T-helper 2 cell (primary cell): ENCODE measurements at regions not wholly inside any gene's neighbourhood (a gene's known extent, or its start where the extent isn't known, plus 50 kb on each side); places are given as distances from the start of the nearest gene placed in this dataset.
"Not testable (repeated sequence)": the region's sequence is repeated elsewhere in the genome, so short reads cannot be mapped to it uniquely, and the experiment has no call there.

Experiments used
- DNase-seq, 5 experiments: peaks; one replicate each; pipeline versions ENCODE4 v3.0.0 to v3.0.0-alpha.2; 2012 to 2022

DNA sequence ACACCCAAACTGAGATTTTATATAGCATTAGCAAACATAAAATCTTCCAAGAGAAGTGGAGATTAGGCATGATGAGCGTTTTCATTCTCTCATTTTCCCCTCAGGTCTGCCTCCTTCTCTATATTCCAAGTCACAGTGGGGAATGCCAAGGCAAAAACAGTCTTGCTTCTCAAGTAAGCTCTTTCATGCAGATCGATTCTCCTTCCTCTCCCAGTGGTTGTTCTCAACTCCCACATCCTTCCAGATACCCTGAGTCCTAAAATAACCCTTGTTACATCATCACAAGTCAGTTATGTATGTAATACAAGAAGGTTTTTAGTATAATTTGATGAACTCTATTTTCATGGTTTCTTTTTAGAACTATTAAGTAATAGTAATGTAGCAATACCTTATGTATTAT lies 150.6 kb downstream of the TXNL1 start:
- no peak for DNase-seq

DNA sequence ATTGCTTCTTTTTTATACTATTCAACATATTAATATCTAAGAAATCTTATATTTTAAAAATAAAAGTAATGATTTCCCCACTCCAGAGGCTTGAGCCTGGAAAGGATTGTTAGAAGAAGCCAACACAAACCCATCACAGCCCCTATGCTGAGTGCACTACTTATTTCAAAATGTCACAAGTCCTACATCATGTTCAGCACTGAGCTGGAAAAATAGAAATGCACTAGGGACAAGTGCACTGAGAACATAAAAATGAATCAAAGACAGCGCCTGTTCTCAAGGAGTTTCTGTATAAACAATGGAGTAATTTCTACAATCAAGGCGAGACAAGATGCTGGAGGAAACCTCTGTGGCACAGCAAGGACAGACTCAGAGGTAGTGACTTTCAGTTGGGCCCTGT lies 155.0 kb downstream of the TXNL1 start:
- DNase-seq = no peak

DNA sequence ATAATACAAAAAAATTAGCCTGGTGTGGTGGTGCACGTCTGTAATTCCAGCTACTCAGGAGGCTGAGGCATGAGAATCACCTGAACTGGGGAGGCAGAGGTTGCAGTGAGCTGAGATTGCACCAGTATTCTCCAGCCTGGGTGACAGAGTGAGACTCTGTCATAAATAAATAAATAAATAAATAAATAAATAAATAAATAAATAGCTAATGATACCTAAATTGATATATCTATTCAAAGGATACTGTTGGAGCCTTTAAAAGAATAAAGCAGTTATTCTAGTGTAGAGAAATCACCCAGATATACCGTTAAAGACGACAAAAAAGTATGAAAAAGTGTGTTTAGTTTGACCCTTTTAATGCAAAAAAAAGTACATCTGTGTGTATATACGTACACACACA lies 155.6 kb downstream of the TXNL1 start:
- DNase-seq = not testable (repeated sequence)

DNA sequence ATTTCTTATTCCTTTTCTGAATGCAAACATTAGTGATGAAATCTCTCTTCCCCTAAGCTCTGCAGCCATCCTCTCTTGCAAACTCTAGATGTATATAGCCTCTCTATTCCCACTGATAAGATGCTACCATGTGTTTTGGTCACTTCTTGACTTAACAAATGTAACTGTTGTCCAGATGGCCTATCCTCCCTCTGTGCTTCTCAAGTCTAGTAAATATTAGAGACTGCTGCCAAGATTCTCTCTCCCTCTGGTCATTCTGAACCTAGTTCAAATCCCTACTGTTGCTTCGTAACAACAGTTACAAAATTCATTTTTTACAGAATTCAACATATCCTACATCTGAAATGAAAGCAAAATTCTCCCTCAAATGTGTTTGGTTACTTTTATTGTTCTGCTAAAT lies 156.6 kb downstream of the TXNL1 start:
- no peak for DNase-seq

DNA sequence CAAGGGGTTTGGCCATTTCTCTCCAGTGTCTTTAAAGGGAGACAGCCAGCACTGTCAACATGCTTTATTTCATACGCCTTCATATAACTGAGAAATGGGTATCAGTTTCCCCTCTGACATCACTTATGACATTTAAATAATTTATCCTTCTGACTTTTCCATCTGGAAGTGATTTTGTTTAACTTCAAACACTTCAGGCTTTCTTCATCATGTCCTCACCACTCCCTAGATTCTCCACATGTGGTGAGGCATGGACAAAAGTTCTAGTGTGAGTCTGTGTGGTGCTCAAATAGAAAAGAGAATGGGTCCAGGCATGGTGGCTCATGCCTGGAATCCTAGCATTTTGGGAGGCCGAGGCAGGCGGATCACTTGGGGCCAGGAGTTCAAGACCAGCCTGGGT lies 158.6 kb downstream of the TXNL1 start:
- no peak for DNase-seq

DNA sequence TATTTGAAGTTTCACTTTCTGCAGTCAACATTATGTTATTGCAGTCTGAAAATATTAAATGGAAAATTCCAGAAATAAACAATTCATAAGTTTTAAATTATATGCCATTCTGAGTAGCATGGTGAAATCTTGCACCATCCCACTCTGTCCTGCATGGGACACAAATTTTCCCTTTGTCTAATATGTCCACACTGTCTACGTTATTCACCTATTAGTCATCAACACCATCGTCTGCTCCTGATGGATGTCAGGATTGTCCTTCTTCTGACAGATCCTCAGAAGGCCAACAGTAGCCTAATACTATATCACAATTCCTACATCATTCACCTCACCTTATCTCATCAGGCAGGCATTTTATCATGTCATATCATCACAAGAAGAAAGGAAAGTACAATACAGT lies 163.1 kb downstream of the TXNL1 start:
- DNase-seq = no peak

DNA sequence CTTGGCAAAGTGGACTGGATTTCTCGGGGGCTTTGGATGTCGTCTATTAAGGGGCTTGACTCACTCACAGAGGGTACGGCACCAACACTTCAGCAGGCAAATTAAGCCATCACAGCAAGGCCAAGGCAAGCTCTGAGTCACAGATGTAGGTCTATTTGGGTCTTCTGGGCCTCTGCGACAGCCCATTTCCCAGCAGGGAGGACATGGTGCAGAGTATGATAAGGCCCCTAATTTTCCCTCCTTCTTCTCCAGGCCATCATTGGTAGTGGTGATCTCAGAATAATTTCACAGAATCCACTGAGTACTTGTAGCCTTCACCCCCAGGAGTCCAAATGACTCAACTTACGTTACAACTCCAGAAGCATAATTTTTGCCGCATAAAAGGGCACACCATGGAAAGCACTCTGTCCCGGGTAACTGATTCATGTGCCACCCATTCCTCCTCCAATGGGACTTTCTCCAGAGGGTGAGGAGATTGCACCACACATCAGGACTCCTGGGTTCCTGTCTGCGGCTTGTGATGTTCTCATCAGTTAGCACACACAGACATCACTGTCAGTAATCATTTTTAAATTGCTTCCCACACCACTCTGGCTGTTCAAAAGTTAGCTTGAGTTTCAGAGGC lies 164.9 kb downstream of the TXNL1 start:
- no peak for DNase-seq

DNA sequence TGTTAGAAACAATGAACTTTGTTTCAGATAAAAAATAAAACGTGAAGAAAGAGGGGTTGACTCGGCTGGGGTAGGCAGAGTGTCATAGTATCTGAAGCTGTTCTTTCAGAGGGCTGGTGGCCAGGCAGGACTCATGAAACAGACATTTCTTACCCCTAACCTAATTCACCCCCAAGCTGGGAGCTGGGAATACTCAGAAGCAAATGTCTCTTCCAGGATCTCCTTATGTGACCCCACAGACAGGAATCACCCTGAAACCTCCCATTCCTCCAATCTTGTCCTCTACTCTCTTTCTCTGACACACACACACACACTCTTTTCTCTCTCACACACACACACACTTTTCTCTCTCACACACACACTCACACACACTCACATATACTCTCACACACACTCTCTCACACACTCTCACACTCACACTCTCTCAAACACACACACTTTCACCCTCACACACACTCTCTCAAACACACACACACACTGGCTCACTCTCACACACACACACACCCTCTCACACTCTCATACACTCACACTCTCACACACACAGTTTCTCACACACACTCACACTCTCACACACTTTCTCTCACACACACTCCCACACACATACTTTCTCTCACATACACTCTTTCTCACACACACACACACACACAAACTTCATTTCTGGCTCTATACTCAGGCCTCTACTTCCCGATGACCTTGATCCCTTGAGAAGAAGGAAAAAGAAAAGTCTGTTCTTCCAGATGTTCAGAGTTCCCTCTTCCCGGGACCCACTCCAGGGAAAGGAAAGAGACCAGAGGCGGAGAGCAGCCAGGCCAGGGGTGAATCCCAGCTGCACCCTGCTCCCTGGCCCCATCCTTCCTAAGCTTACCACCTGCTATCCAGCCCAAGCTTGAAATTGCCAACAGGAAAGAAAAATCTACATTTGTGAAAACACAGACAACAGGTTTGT lies 167.7 kb downstream of the TXNL1 start:
- DNase-seq = no peak

DNA sequence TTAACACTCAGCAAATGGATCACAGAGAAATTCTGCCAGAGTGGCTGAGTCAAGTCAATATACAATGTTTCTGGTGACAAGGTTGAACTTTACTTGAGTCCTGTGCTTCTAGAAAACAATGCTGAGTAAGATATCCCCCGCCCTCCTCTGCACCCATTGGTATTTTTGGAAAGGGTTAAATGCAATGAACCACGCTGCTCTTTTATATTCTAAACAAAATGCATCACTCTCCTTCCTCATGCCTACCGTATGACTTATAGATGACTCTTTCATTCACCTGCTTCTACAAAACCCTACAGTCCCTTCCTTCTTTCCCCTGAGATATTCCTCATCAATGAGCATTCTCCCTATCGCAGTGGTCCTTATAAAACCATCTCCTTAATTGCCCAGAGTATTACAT lies 168.8 kb downstream of the TXNL1 start:
- DNase-seq = no peak

DNA sequence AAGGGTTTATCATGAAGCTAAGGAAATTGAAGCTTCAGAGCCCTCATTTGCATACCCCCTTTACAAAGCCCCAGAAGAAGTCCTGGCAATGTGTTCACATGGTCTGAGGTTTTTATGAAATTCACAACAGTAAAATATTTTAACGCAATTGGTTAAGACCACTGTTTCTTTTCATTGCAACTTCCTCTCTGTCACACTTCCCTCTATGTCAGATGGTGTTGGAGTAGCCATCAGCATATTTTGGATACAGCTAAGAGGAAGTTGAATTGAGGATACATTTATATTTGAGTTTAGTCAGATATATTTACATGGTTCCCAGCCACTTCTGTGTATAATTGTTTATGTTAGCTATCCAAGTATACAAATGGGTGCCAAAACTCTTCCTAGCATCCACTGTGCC lies 170.0 kb downstream of the TXNL1 start:
- DNase-seq = no peak

DNA sequence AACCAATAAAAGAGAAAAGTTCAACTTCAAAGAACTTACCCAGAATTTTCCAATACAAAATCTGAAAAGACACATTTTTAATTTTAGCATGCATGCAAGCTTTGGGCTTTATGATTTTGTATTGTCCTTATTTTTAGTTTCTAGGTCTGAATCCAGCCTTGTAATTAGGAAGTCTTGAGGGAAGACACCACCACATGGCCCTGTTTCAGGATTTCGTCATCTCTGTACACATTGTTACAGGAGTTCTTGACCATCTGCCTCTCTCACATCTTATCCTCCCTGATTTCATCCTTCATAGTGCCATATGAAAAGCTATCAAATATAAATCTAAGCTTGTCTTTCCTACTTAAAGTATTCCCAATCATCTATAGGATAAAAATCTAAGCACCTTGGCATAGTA lies 176.1 kb downstream of the TXNL1 start:
- no peak for DNase-seq

DNA sequence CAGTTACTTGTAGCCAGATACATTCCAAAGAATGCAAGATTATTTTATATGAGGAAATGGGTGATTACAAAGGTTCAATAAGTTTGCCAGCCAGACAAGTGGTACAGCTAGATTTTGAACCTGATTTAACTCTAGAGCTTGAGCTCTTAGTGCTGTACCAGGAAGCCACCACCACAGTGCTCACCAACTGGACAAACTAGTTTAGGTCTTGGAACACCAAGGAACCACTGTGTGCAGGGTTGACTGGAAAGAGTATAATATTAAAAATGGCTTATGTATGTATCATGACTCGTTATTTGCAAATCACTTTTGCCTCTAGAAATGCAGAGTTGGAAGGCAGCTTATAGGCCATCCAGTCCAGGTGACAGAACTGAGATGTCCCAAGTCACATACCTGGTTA lies 177.2 kb downstream of the TXNL1 start:
- no peak for DNase-seq

DNA sequence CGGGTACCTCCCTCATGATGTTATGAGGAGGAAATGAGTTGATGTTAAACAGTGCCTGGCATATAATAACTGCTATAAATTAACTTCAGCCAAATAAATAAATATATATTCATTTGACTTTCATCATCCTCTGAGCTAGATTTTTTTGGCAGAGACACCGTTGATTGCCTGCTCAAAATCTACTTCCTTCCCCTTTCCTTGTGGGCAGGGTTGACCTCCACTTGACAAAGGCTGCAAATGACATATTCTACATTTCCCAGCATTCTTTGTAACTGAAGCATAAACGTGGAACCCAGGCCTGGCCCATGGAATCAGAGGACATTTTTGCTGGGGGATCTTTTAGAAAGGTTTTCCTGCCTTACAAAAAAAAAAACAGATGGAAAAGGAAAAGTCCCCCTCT lies 177.8 kb downstream of the TXNL1 start:
- DNase-seq = no peak

DNA sequence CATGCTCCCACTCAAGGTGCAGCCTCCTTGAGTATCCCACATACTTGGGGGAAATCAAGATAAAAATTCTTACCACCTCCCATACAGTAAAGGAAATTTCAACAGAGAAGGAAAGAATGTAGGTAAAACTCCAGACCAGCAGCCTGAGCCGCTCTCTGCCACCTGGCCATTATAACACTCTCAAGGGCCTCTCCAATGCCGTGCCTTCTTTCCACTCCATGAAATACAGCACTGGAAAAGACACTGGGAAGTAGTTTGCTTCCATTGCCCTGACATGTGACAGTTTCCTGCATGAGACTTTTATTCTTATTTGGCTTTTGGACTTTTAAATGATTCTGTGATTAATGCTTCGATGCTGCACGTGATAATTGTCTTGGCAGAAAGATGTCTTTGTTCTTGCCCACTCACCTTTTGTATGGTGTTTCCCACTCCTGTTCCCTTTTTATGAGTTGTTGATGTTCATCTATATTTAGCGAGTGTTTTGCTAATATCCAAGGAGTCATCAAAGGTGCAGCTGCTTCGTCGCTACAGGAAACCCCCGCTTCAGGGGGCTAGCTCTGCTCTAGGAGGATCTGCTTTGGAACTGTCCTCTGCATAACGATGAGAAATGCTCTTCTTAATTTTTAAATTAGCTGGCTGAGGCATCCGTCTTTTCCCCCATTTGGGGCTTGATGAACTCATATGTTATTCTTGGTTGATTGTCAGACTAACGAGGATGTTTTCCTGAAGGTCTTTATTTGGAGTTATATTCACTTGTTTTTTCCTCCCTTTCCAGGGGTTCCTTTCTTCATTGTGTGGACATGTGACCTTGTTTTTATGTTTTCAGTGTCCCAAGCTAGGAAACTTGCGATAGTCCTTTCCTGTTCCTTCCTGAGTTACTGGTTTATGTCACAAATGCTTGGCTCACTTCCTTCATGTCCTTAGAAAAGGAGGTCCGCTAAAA lies 179.4 kb downstream of the TXNL1 start:
- no peak for DNase-seq

DNA sequence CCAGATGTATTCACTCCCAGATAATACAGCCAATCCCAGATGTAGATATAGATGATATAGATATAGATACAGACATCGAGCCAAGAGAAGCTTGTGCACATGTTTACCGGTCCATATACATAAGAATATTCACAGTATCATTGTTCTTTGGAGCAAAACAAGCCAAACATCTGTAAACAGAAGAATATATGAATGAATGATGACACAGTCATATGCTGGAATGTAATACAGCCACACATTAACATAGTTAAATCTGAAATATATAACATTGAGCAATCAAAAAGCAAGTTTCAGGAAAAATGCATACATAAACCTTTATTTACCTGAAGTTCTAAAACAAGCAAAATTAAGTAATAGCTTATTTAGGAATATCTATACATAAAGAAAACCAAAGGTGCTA lies 182.5 kb downstream of the TXNL1 start:
- no peak for DNase-seq

DNA sequence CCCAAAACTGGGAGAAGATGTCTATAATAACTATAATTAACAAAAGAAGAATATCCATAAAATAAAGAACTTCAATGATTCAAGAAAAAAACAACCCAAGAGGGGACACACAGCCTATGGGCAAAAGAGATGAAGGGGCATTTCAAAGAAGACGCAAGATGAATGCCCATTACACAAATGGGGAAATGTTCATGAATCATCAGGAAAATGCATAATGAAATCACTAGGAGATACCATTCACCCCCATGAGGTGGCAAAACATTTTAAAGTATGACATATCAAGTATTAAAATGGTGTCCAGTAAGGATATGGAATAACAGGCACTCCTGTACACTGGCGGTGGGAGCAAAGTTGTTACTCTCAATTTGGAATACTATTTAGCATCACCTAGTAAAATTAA lies 183.3 kb downstream of the TXNL1 start:
- DNase-seq = no peak

DNA sequence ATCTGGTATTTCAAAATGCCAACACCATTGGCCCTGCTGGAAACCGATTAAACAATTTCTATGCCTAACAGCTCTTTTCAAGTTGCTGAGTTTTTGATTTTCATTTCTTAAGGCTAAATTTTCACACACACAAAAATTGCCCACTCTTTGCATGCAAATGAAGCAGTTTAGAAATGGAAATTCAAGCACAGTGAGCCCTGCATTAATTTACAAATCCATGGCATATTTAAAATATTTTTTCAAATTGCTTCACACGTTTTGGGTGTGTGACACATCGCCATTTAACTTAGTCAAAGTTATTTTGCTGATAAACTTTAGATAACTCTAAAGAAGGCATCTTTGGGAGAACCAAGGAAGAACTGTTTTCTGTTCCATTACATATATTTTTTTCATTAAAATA lies 184.8 kb downstream of the TXNL1 start:
- DNase-seq = no peak

DNA sequence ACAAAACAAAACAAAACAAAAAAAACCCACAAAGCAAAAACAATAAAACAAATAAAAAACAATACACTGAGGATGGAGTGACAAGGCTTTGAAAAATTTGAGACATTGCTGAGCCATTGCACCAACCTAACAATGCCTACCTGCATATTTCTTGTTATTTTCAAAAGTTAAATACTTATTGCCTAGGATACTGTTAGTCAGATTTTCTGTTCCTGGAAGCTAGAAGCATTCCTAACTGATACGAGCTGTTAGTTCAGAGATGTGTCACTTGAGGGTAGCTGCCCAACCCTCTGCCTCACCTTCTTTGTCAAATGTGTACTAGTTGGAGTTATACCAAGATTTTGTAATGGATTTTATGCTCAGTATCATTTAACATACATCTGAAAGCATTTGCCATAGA lies 187.2 kb downstream of the TXNL1 start:
- no peak for DNase-seq

DNA sequence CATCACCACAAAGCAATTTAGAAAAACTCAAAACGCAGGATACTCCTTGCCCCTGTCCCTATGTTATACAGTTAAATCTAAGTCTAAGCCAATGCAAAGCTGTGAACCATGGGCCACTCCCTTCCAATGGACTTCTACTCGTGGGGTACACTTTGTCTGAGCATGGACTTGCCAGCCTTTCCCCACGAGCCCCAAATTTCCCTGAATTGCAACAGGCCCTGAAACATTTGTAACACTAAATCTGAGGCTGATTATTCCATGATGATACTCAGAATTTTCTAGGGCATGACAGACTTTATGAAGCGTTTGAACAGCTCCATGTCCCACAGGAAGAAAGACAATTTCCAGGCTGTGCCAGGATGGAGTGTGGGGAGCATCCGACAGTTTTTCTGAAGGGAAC lies 189.6 kb downstream of the TXNL1 start:
- no peak for DNase-seq

DNA sequence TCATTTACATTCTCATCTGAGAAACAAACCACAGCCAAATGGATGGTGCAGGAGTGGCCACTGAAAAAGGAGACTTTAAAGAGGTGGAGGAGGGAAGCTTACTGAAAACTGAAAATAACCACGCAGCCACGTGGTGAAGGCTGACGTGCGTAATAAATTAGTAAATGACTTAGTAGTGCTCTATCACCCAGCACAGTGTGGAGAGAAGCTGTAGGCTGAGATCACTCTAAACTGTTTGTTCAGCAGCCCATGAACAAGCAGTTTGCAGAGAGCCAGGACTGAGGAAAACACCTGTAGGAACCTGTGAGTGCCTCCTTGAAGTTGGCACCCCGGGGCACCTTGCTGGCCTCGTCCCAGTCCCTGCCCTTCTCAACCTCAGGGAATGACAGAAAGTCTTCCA lies 193.0 kb downstream of the TXNL1 start:
- no peak for DNase-seq

DNA sequence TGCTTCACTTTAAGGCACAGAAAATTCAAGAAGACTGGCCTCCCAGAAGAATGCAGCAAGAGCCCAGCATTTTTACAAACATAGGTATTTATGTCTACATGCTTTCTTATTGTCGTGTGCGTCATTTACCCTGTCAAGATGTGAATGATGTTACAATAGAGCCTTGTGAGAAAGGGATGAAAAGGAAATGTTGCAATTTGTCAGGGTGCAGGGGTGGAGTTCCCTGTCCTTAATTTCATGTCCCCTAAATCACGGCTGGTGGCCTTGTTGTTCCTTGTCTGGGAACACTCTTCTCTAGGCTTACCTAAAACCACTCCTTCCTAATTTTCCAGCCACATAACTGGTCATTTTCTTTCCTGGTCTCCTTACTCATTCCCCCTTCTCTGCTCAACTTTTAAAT lies 194.2 kb downstream of the TXNL1 start:
- DNase-seq = no peak

DNA sequence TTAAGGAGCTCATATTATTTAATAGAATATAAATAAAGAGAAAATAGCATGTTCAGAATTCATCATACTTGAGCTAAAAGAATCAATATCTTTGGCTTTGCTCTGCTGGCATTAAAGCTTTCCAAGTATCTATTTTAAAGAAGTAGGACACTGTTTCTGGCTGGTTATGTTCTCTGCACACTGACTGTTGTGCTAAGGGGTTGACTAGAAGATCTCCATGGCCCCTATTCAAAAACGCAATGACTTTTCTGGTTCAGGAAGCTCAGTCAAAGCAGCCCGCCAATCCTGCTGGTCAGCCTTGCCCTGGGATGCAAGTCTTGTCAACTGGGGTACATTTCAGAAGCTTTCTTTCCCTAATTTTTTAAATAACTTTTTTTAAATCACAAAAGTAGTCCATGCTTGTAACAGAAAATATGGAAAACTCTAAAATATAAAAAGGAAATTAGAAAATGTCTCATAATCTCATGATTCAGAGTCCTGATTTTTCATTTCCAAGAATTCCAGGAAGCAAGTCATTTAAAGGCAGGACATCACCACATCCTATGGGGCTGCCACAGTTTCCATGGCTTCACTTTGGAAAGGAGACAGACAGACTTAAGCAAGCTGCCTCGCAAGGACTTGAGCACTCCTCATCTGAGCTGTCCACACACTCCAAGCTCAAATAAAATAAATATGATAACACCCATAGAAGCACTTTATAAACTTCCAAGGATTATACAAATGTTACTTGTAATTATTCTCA lies 195.1 kb downstream of the TXNL1 start:
- no peak for DNase-seq

DNA sequence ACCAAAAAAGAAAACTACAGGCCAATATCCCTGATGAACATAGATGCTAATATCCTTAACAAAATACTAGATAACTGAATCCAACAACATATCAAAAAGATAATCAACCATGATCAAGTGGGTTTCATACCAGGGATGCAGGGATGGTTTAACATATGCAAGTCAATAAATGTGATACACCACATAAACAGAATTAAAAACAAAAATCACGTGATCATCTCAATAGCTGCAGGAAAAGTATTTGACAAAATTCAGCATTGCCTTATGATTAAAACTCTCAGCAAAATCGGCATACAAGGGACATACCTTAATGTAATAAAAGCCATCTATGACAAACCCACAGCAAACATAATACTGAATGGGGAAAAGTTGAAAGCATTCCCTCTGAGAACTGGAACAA lies 199.9 kb downstream of the TXNL1 start:
- DNase-seq = not testable (repeated sequence)
